ENCODE measurements at regions not wholly inside any gene's neighbourhood (a gene's known extent, or its start where the extent isn't known, plus 50 kb on each side); places are given as distances from the start of the nearest gene placed in this dataset.
A peak's percentile ranks its signal among the peaks of the same experiment; 100 is the strongest.

DNA sequence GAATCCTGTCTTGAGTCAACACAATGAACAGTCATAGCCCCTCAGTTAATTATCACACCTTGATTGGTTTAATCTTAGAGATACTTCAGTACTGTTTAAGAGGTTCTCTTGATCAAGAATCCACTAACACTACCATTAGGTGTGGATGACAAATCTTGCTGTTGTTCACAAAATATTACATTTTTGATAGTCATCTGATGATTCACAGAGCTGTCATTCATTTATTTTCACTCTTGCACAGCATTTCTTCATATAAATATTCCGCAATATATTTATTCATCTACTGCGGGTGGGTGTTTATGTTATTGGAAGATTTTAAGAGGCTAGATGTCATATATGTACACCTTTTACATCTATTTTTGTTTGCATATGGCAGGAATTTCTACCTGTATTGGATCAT lies 1138.1 kb upstream of the PRKX start:
- Histone ChIP-seq H4K20me1 (ENCODE audit: low read length) (no peaks in the 10 kb centered on the region), H2AFZ (ENCODE audit: low read length) (no peak overlapping the region), H3K9me3 (ENCODE audit: low read length) (no peaks in the 10 kb centered on the region), H3K27me3 (ENCODE audit: low read length) (no peaks in the 10 kb centered on the region), H3K4me3 (ENCODE audit: low read length) (no peak overlapping the region), H3K79me2 (ENCODE audit: low read length) (no peaks in the 10 kb centered on the region), H3K9me2 (replicated peaks; ENCODE audit: low read length) (no peaks in the 10 kb centered on the region), H3K36me3 (ENCODE audit: low read depth, low read length) (no peaks in the 10 kb centered on the region), H3K27ac (ENCODE audit: low read length) (0 out of 2 replicates have a peak overlapping the region, but pooled peaks have one; percentile 8), H3F3A (ENCODE audit: low read length, unreplicated experiment) (no peaks in the 10 kb centered on the region), H3K4me1 (ENCODE audit: insufficient read depth, low read length) (peaks cover 20% of the 10 kb centered on the region), H3K4me2 (ENCODE audit: low read length) (peak overlapping the region; percentile 41; the same call in 1 of the 2 replicates), H3K9ac (ENCODE audit: low read length) (no peak overlapping the region)
- intact Hi-C loops (cut with micrococcal nuclease) = loop anchor here (2.0 to 5.0 kb wide), 2 partner anchors 63 to 201 kb away; no protein-coding TSS in a partner anchor
- no TSS peak for BruUV-seq (replicated peaks)
- POLR2A ChIA-PET (ENCODE audit: unreplicated experiment) = no interaction called here
- CTCF ChIA-PET = no interaction called here
- peak; percentile 62 for ATAC-seq
- TF ChIP-seq EZH2phosphoT487 (IDR thresholded peaks at IDR 0.05; ENCODE audit: borderline replicate concordance, low read length) = no peak
- TF ChIP-seq, protein P1, sequence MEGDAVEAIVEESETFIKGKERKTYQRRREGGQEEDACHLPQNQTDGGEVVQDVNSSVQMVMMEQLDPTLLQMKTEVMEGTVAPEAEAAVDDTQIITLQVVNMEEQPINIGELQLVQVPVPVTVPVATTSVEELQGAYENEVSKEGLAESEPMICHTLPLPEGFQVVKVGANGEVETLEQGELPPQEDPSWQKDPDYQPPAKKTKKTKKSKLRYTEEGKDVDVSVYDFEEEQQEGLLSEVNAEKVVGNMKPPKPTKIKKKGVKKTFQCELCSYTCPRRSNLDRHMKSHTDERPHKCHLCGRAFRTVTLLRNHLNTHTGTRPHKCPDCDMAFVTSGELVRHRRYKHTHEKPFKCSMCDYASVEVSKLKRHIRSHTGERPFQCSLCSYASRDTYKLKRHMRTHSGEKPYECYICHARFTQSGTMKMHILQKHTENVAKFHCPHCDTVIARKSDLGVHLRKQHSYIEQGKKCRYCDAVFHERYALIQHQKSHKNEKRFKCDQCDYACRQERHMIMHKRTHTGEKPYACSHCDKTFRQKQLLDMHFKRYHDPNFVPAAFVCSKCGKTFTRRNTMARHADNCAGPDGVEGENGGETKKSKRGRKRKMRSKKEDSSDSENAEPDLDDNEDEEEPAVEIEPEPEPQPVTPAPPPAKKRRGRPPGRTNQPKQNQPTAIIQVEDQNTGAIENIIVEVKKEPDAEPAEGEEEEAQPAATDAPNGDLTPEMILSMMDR (conservative IDR thresholded peaks at IDR 0.05; ENCODE audit: low read depth, low read length) = no peak
- TF ChIP-seq EZH2 (IDR thresholded peaks at IDR 0.05; ENCODE audit: low read length, unreplicated experiment) = no peak
- DNase-seq = peak; percentile 78

- Histone ChIP-seq H2AFZ (ENCODE audit: low read length) (no peak overlapping the region), H3K27ac (ENCODE audit: low read length) (no peak overlapping the region), H3K4me2 (ENCODE audit: low read length) (no peak overlapping the region), H3K36me3 (ENCODE audit: low read depth, low read length) (no peaks in the 10 kb centered on the region), H3K4me1 (ENCODE audit: insufficient read depth, low read length) (peaks cover 22% of the 10 kb centered on the region), H3F3A (ENCODE audit: low read length, unreplicated experiment) (no peaks in the 10 kb centered on the region), H3K9me2 (replicated peaks; ENCODE audit: low read length) (no peaks in the 10 kb centered on the region), H3K4me3 (ENCODE audit: low read length) (no peak overlapping the region), H3K79me2 (ENCODE audit: low read length) (no peaks in the 10 kb centered on the region), H3K9me3 (ENCODE audit: low read length) (no peaks in the 10 kb centered on the region), H3K27me3 (ENCODE audit: low read length) (no peaks in the 10 kb centered on the region), H3K9ac (ENCODE audit: low read length) (no peak overlapping the region), H4K20me1 (ENCODE audit: low read length) (no peaks in the 10 kb centered on the region)
- no peak for TF ChIP-seq EZH2 (IDR thresholded peaks at IDR 0.05; ENCODE audit: low read length, unreplicated experiment)
- no peak for TF ChIP-seq EZH2phosphoT487 (IDR thresholded peaks at IDR 0.05; ENCODE audit: borderline replicate concordance, low read length)
- TF ChIP-seq, protein P1 (conservative IDR thresholded peaks at IDR 0.05; ENCODE audit: low read depth, low read length) = no peak
- POLR2A ChIA-PET (ENCODE audit: unreplicated experiment) = no interaction called here
- CTCF ChIA-PET = no interaction called here
- ATAC-seq = no peak
- DNase-seq = no peak
- no TSS peak for BruUV-seq (replicated peaks)
- intact Hi-C loops (cut with micrococcal nuclease) = loop anchor here (2.0 to 5.0 kb wide), 2 partner anchors 62 to 202 kb away; no protein-coding TSS in a partner anchor
Measured at GRCh38 chrX:4850312-4850711, 1136.9 kb upstream of the PRKX start.

DNA sequence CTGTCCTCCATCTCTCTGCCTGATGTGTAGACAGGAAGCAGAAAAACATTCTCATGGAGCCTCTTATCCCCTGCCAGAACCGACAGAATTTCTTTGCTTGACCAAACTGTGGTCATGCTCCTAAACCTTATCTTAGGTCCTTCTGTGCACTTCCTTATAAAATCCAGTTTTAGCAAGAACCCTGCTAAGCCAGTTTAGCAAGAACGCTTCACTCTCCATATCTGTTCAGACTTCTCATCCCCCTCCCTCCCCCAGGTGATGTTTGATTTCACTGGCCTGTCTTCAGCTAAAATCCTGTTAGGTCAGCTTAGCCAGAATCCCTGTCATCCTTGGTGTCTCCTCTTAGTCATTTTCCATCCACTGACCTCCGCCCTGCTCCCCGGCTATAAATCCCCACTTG lies 1130.9 kb upstream of the PRKX start:
- ChIA-PET CTCF (no interaction called here), POLR2A (ENCODE audit: unreplicated experiment) (no interaction called here)
- TF ChIP-seq, protein P1 (conservative IDR thresholded peaks at IDR 0.05; ENCODE audit: low read depth, low read length) = no peak
- TF ChIP-seq EZH2 (IDR thresholded peaks at IDR 0.05; ENCODE audit: low read length, unreplicated experiment) (no peak), EZH2phosphoT487 (IDR thresholded peaks at IDR 0.05; ENCODE audit: borderline replicate concordance, low read length) (no peak)
- intact Hi-C loops (cut with micrococcal nuclease) = loop anchor here (10.0 kb wide), 1 partner anchor 170 kb away; no protein-coding TSS in a partner anchor
- DNase-seq (peak; percentile 90), ATAC-seq (peak; percentile 57)
- H3K4me3 ChIP-seq (ENCODE audit: low read length) = no peak overlapping the region
- H3K9me3 ChIP-seq (ENCODE audit: low read length) = no peaks in the 10 kb centered on the region
- no peaks in the 10 kb centered on the region for H3K27me3 ChIP-seq (ENCODE audit: low read length)
- no peaks in the 10 kb centered on the region for H3K79me2 ChIP-seq (ENCODE audit: low read length)
- no peaks in the 10 kb centered on the region for H3K9me2 ChIP-seq (replicated peaks; ENCODE audit: low read length)
- H4K20me1 ChIP-seq (ENCODE audit: low read length) = no peaks in the 10 kb centered on the region
- H3K27ac ChIP-seq (ENCODE audit: low read length) = peak overlapping the region; percentile 47
- no peaks in the 10 kb centered on the region for H3F3A ChIP-seq (ENCODE audit: low read length, unreplicated experiment)
- H3K4me2 ChIP-seq (ENCODE audit: low read length) = peak overlapping the region; percentile 35
- H3K4me1 ChIP-seq (ENCODE audit: insufficient read depth, low read length) = peaks cover 18% of the 10 kb centered on the region
- H3K36me3 ChIP-seq (ENCODE audit: low read depth, low read length) = no peaks in the 10 kb centered on the region
- no peak overlapping the region for H2AFZ ChIP-seq (ENCODE audit: low read length)
- BruUV-seq (replicated peaks) = no TSS peak
- H3K9ac ChIP-seq (ENCODE audit: low read length) = no peak overlapping the region
